Transverse colon (tissue), 4 donors: ENCODE measurements at regions not wholly inside any gene's neighbourhood (a gene's known extent, or its start where the extent isn't known, plus 50 kb on each side); places are given as distances from the start of the nearest gene placed in this dataset.
"Not testable (repeated sequence)": the region's sequence is repeated elsewhere in the genome, so short reads cannot be mapped to it uniquely, and the experiment has no call there.

Experiments
- DNase-seq: peaks from one replicate; pipeline ENCODE4 v3.0.0-alpha.2; 2019
- H3K27ac ChIP-seq, 4 donors: fragments of 200-600 bp; sonication (generic); 2 replicates each; pipeline ENCODE4 v1.5.1; 2016 to 2018; ENCODE audit warnings: inconsistent platforms in 4 of 4
- H3K27me3 ChIP-seq: fragments of 200-600 bp; sonication (generic); 2 replicates; pipeline ENCODE4 v1.5.1; 2017; ENCODE audit warnings: inconsistent platforms
- H3K36me3 ChIP-seq, 4 donors: fragments of 200-600 bp; sonication (generic); 2 replicates each; pipeline ENCODE4 v1.5.1; 2017 to 2019; ENCODE audit warnings: inconsistent platforms in 4 of 4
- H3K4me1 ChIP-seq, 4 donors: fragments of 200-600 bp; sonication (generic); 2 replicates each; pipeline ENCODE4 v1.5.1; 2017 to 2020; ENCODE audit warnings: inconsistent platforms in 4 of 4
- H3K4me3 ChIP-seq, 4 donors: fragments of 200-600 bp; sonication (generic); 1 replicate in 1 of 4; 2 replicates in 3 of 4; pipeline versions ENCODE4 v1.5.1 to v1.6.1; 2017 to 2019; ENCODE audit warnings: inconsistent platforms in 4 of 4
- H3K9me3 ChIP-seq, 2 donors: fragments of 200-600 bp; sonication (generic); 2 replicates each; pipeline ENCODE4 v1.5.1; 2017 to 2019; ENCODE audit warnings: inconsistent platforms in 2 of 2
- EP300 ChIP-seq: sonication (generic); formaldehyde crosslinking; IDR thresholded peaks from one replicate; pipeline ENCODE4 v1.6.1; 2017; ENCODE audit warnings: antibody characterized with exemption, low read depth
- POLR2A ChIP-seq: fragments of 450-650 bp; IDR thresholded peaks from one replicate; pipeline ENCODE4 v1.6.1; 2016; ENCODE audit warnings: antibody characterized with exemption, mild to moderate bottlenecking, moderate library complexity
- POLR2AphosphoS5 ChIP-seq, 3 donors: sonication (generic); formaldehyde crosslinking; IDR thresholded peaks; one replicate each; pipeline ENCODE4 v1.6.1; 2016; ENCODE audit warnings: antibody characterized with exemption in 3 of 3
- WGBS, 2 donors: methylation state at CpG; one replicate each; pipeline ENCODE4 v1.1.5; 2018; ENCODE audit warnings: low coverage in 1 of 2; 5-methylcytosine and 5-hydroxymethylcytosine counted together
- in situ Hi-C, 4 donors: fragments of 200-750 bp; cut with MboI; loops; one replicate each; pipeline versions ENCODE4 v1.15.0 to v1.15.1; 2017; ENCODE audit warnings: low sequenced_read_pairs in 3 of 4, low pct_ligation_motif_present in 1 of 4, low pct_unique_long_range_greater_than_20kb in 1 of 4
- intact Hi-C: fragments of 100-400 bp; cut with DNase I; formaldehyde crosslinking; loops from one replicate; pipeline ENCODE4 v1.15.1; 2023; ENCODE audit warnings: low total_unique reads
- TF ChIP-seq, protein P1 (sequence below), 5 experiments: fragments of 200-600 bp in 3 of 5; fragments of 450-650 bp in 2 of 5; sonication (generic) in 3 of 5; IDR thresholded peaks; 1 replicate in 2 of 5; 2 replicates in 3 of 5; pipeline ENCODE4 v1.5.1; 2016 to 2017; ENCODE audit warnings: antibody characterized with exemption in 5 of 5, inconsistent platforms in 3 of 5, mild to moderate bottlenecking in 2 of 5, moderate library complexity in 1 of 5

DNA sequence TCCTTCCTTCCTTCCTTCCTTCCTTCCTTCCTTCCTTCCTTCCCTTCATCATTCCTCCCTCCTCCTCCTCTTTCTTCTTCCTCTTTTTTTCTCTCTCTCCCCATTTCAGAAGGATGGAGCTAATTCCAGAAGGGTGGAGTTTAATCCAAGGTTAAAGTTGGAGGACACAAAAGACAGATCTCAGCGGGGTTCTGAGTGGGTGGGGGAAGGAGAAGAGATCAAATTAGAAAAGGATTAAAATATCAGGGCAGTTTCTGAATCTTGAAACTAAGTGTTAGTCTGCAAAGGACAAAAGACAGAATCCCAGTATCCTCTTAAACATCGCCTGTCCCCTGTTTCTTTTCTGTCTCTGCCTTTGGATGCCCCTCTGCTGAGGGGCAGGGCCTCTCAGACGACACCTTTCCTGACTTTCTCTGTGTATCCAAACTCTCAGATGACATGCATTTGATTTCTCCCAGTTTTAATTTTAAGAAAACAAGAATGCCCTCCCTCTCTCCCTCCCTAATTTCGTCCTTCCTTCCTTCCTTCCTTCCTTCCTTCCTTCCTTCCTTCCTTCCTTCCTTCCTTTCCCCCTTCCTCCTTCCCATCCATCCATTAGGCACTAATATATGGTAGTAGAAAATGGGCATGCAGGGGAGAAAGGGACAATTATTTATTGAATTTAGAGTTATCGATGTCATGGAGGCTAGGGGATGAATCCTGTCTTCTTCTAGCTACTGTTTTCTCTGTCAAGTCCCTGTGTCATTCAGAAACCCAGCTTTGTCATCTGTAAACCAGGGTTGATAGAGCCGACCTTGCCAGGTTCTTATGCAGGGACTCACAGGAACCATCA, 269.1 kb downstream of the VRK1 start:
- WGBS, 2 donors = 43 to 58% methylated on average over 2 to 6 of the region's 6 CpGs
- no peak overlapping the region for H3K4me3 ChIP-seq
- in situ Hi-C loops (no loop called here), intact Hi-C loops (no loop called here)
- no peaks in the 10 kb centered on the region for H3K9me3 ChIP-seq
- H3K4me1 ChIP-seq = no peaks in the 10 kb centered on the region
- no peak for TF ChIP-seq POLR2A
- TF ChIP-seq EP300 = no peak
- TF ChIP-seq, protein P1, sequence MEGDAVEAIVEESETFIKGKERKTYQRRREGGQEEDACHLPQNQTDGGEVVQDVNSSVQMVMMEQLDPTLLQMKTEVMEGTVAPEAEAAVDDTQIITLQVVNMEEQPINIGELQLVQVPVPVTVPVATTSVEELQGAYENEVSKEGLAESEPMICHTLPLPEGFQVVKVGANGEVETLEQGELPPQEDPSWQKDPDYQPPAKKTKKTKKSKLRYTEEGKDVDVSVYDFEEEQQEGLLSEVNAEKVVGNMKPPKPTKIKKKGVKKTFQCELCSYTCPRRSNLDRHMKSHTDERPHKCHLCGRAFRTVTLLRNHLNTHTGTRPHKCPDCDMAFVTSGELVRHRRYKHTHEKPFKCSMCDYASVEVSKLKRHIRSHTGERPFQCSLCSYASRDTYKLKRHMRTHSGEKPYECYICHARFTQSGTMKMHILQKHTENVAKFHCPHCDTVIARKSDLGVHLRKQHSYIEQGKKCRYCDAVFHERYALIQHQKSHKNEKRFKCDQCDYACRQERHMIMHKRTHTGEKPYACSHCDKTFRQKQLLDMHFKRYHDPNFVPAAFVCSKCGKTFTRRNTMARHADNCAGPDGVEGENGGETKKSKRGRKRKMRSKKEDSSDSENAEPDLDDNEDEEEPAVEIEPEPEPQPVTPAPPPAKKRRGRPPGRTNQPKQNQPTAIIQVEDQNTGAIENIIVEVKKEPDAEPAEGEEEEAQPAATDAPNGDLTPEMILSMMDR (IDR thresholded peaks at IDR 0.05) = no peak
- TF ChIP-seq POLR2AphosphoS5 (IDR thresholded peaks at IDR 0.05) = no peak
- H3K36me3 ChIP-seq = no peaks in the 10 kb centered on the region
- H3K27ac ChIP-seq = no peak overlapping the region
- DNase-seq = no peak
- H3K27me3 ChIP-seq = no peaks in the 10 kb centered on the region

DNA sequence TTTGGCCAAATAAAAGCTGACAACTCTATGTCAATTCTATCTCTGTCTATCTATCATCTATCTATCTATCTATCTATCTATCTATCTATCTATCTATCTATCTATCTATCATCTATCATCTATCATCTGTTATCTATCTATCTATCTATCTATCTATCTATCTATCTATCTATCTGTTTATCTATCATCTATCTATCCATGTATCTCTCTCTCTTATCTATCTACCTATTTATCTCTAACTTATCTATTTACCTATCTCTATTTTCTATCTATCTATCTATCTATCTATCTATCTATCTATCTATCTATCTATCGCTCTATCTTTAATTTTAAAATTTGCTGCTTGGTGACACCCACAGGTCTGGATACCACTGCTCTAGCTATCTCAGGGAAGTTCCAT, 271.1 kb downstream of the VRK1 start:
- H3K4me3 ChIP-seq, H3K27ac ChIP-seq, in situ Hi-C loops, H3K36me3 ChIP-seq, H3K27me3 ChIP-seq, H3K4me1 ChIP-seq, DNase-seq, H3K9me3 ChIP-seq, intact Hi-C loops: not testable (repeated sequence)
- 78 to 96% methylated on average over 1 of the region's 1 CpG for WGBS, 2 donors

DNA sequence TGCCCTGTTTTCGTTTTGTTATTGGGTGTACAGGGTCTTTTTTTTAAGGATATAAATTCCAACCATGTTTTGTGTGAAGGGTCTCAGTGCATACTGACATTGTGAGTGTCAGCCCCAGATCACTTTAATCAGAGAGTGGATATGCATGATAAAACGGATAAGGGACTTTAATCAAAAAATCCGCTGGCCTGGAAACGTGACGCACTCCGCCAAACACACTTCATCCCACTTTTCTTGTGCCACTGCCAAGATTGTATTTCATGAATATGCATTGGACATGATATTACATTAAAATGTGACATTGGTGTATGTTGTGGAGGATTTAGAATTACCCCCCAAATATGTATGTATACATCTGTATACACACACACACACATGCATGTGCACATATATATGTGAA, 273.1 kb downstream of the VRK1 start:
- Histone ChIP-seq H3K27me3 (peaks cover under 1% of the 10 kb centered on the region), H3K36me3 (no peaks in the 10 kb centered on the region), H3K27ac (no peak overlapping the region), H3K4me1 (no peaks in the 10 kb centered on the region), H3K9me3 (no peaks in the 10 kb centered on the region), H3K4me3 (no peak overlapping the region)
- in situ Hi-C loops = no loop called here
- intact Hi-C loops = no loop called here
- no peak for TF ChIP-seq POLR2AphosphoS5 (IDR thresholded peaks at IDR 0.05)
- TF ChIP-seq, protein P1 (IDR thresholded peaks at IDR 0.05) = no peak
- WGBS, 2 donors = 85 to 87% methylated on average over 5 to 6 of the region's 6 CpGs
- no peak for DNase-seq

DNA sequence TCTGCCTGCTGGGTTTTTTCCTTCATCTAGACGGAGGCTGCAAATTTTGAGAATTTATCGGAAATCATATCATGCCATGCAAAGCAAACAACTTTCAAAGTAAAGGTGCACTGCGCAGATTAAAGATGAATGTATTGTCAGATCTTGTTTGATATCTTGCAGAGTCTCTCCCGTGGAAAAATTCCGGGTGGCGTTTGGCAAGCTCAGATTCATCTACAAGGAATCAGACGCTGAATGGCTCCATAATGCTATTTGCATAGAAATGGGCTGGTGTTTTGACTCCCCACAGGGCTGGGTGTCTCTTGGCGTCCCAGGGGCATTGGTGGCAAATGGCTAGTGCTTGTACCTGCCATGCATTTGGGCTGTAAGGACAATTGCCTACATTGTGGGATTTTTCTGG, 274.0 kb downstream of the VRK1 start:
- TF ChIP-seq, protein P1 (IDR thresholded peaks at IDR 0.05) = no peak
- TF ChIP-seq EP300 (no peak), POLR2A (no peak), POLR2AphosphoS5 (IDR thresholded peaks at IDR 0.05) (no peak)

DNA sequence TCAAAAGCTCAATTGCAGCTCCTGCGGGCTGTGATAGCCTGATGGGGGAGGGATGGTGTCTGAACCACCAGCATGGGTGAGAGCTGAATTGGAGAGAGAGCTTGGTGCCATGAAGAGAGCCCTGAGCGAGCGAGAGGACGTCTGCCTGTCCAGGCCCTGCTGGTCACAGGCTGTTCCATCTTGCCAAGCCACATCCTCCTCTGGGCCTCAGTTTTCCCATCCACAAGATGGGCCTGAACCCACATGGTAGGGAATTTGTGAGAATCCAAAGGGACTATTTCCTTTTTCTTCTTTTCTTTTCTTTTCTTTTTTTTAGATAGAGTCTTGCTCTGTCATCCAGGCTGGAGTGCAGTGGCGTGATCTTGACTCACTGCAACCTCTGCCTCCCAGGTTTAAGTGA, 276.4 kb downstream of the VRK1 start:
- 79% methylated on average over 5 of the region's 5 CpGs; no CpG with 5 or more reads in 1 of the 2 donors for WGBS, 2 donors
- peaks cover 8% of the 10 kb centered on the region for H3K27me3 ChIP-seq
- no peaks in the 10 kb centered on the region for H3K9me3 ChIP-seq
- in situ Hi-C loops (no loop called here), intact Hi-C loops (no loop called here)
- H3K27ac ChIP-seq = no peak overlapping the region
- DNase-seq = no peak
- no peaks in the 10 kb centered on the region for H3K4me1 ChIP-seq
- TF ChIP-seq POLR2A = no peak
- no peak for TF ChIP-seq EP300
- no peak for TF ChIP-seq POLR2AphosphoS5 (IDR thresholded peaks at IDR 0.05)
- TF ChIP-seq, protein P1 (IDR thresholded peaks at IDR 0.05) = no peak
- no peak overlapping the region for H3K4me3 ChIP-seq
- no peaks in the 10 kb centered on the region for H3K36me3 ChIP-seq

More for the DNA sequence above, 274.0 kb downstream of the VRK1 start:
- no peak overlapping the region for H3K27ac ChIP-seq
- no peaks in the 10 kb centered on the region for H3K9me3 ChIP-seq
- intact Hi-C loops (no loop called here), in situ Hi-C loops (no loop called here)
- no peak for DNase-seq
- H3K36me3 ChIP-seq = no peaks in the 10 kb centered on the region
- H3K27me3 ChIP-seq = peaks cover 8% of the 10 kb centered on the region
- no peaks in the 10 kb centered on the region for H3K4me1 ChIP-seq
- 78% methylated on average over 8 of the region's 8 CpGs; no CpG with 5 or more reads in 1 of the 2 donors for WGBS, 2 donors
- no peak overlapping the region for H3K4me3 ChIP-seq
